Uterus (tissue), 3 donors: ENCODE measurements at regions not wholly inside any gene's neighbourhood (a gene's known extent, or its start where the extent isn't known, plus 50 kb on each side); places are given as distances from the start of the nearest gene placed in this dataset.

ENCODE experiments used
- DNase-seq, 2 donors: peaks; one replicate each; pipeline ENCODE4 v3.0.0-alpha.2; 2019 to 2020
- H3K27ac ChIP-seq, 2 donors: fragments of 200-600 bp; sonication (generic); 1 replicate in 1 of 2; 2 replicates in 1 of 2; pipeline ENCODE4 v1.5.1; 2016 to 2018
- H3K27me3 ChIP-seq, 2 donors: fragments of 200-600 bp; sonication (generic); one replicate each; pipeline ENCODE4 v1.5.1; 2018 to 2019; ENCODE audit warnings: control low read depth in 1 of 2
- H3K36me3 ChIP-seq, 2 donors: fragments of 200-600 bp; sonication (generic); one replicate each; pipeline ENCODE4 v1.5.1; 2019; ENCODE audit warnings: control low read depth in 1 of 2
- H3K4me1 ChIP-seq, 2 donors: fragments of 200-600 bp; sonication (generic); one replicate each; pipeline ENCODE4 v1.5.1; 2018 to 2019; ENCODE audit warnings: control low read depth in 1 of 2
- H3K4me3 ChIP-seq, 2 donors: fragments of 200-600 bp; sonication (generic); 1 replicate in 1 of 2; 2 replicates in 1 of 2; pipeline ENCODE4 v1.5.1; 2018 to 2019; ENCODE audit warnings: mild to moderate bottlenecking in 1 of 2
- H3K9me3 ChIP-seq, 2 donors: fragments of 200-600 bp; sonication (generic); one replicate each; pipeline ENCODE4 v1.5.1; 2019; ENCODE audit warnings: control low read depth in 1 of 2
- POLR2A ChIP-seq, 2 donors: fragments of 450-650 bp; IDR thresholded peaks; one replicate each; pipeline ENCODE4 v1.6.1; 2016; ENCODE audit warnings: antibody characterized with exemption in 2 of 2, mild to moderate bottlenecking in 1 of 2, moderate library complexity in 1 of 2
- intact Hi-C: fragments of 100-400 bp; cut with DNase I; formaldehyde crosslinking; loops from one replicate; pipeline ENCODE4 v1.15.1; 2023; ENCODE audit warnings: low total_unique reads
- TF ChIP-seq, protein P1 (sequence below), 4 experiments: fragments of 200-600 bp in 2 of 4; fragments of 450-650 bp in 2 of 4; sonication (generic) in 2 of 4; IDR thresholded peaks; one replicate each; pipeline ENCODE4 v1.5.1; 2016 to 2019; ENCODE audit warnings: antibody characterized with exemption in 4 of 4, mild to moderate bottlenecking in 2 of 4, moderate library complexity in 1 of 4
- donor health status: DM: yes; HTN: yes; CAD: no.

DNA sequence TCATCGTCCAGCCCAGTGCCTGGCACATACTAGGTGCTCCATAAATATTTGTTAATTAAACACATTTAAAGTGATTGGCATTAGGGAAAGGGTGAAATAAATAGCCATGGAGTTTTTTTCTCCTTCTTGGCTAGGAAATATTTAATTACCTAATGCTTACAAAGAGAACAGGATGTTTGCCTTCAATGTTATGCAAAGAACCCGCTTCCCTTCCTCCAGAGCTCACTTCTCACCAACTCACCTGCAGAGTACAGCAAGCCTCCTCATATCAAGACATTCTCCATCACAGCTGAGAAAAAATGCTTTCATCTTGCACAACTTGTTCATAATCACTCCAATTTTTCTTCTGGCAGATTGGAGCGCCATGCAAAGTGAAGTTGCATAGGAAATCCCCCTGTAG, 161.7 kb upstream of the STK32A start:
- H3K9me3 ChIP-seq = no peaks in the 10 kb centered on the region
- H3K27me3 ChIP-seq = no peaks in the 10 kb centered on the region
- DNase-seq = no peak
- TF ChIP-seq, protein P1, sequence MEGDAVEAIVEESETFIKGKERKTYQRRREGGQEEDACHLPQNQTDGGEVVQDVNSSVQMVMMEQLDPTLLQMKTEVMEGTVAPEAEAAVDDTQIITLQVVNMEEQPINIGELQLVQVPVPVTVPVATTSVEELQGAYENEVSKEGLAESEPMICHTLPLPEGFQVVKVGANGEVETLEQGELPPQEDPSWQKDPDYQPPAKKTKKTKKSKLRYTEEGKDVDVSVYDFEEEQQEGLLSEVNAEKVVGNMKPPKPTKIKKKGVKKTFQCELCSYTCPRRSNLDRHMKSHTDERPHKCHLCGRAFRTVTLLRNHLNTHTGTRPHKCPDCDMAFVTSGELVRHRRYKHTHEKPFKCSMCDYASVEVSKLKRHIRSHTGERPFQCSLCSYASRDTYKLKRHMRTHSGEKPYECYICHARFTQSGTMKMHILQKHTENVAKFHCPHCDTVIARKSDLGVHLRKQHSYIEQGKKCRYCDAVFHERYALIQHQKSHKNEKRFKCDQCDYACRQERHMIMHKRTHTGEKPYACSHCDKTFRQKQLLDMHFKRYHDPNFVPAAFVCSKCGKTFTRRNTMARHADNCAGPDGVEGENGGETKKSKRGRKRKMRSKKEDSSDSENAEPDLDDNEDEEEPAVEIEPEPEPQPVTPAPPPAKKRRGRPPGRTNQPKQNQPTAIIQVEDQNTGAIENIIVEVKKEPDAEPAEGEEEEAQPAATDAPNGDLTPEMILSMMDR (IDR thresholded peaks at IDR 0.05) = no peak
- TF ChIP-seq POLR2A (IDR thresholded peaks at IDR 0.05) = no peak
- H3K4me1 ChIP-seq = no peaks in the 10 kb centered on the region
- no peak overlapping the region for H3K4me3 ChIP-seq
- intact Hi-C loops = no loop called here
- H3K36me3 ChIP-seq = no peaks in the 10 kb centered on the region
- no peak overlapping the region for H3K27ac ChIP-seq

DNA sequence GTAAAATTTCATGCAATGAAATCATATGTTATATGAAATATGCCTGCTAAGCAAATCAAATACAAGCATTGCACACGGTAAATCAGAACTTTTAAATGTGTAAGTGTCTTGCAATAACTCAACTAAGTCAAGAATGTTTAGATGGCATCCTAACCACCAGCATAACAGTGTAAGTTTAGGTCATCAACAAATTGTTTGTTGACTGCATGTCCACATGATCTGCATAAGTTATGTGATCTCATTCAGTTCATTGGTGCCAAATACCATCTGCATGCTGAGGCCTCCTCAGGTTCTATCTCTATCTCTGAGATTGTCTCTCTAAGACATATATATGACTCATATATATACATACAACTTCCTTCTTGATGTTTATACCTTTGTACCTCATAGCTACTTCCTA, 159.6 kb upstream of the STK32A start:
- no peaks in the 10 kb centered on the region for H3K27me3 ChIP-seq
- H3K4me3 ChIP-seq = no peak overlapping the region
- DNase-seq = no peak
- intact Hi-C loops = no loop called here
- H3K36me3 ChIP-seq = no peaks in the 10 kb centered on the region
- no peak overlapping the region for H3K27ac ChIP-seq
- no peak for TF ChIP-seq POLR2A (IDR thresholded peaks at IDR 0.05)
- TF ChIP-seq, protein P1 (IDR thresholded peaks at IDR 0.05) = no peak
- no peaks in the 10 kb centered on the region for H3K4me1 ChIP-seq
- H3K9me3 ChIP-seq = no peaks in the 10 kb centered on the region

DNA sequence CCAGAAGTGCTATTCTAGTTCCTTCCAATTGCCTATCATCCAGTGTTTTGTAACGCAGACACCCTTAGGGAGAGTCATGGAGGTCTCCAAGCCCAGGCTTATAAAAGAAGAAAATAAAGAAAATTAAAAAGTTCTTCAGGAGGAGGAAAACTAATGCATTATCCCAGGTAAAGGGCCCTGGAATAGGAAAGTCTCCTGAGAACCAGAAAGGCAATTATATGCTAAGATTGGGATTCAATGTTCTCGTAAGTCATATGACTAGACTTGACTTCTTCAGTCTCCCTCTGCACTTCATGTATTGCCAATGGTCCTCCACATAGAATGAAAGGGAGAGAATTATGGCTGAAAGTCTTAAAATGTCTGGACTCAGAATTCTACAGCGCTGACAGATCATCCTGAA, 154.4 kb upstream of the STK32A start:
- Histone ChIP-seq H3K27me3 (no peaks in the 10 kb centered on the region), H3K9me3 (no peaks in the 10 kb centered on the region), H3K4me3 (no peak overlapping the region), H3K36me3 (no peaks in the 10 kb centered on the region), H3K4me1 (no peaks in the 10 kb centered on the region), H3K27ac (no peak overlapping the region)
- intact Hi-C loops = no loop called here
- no peak for TF ChIP-seq POLR2A (IDR thresholded peaks at IDR 0.05)
- TF ChIP-seq, protein P1 (IDR thresholded peaks at IDR 0.05) = no peak
- DNase-seq = no peak

DNA sequence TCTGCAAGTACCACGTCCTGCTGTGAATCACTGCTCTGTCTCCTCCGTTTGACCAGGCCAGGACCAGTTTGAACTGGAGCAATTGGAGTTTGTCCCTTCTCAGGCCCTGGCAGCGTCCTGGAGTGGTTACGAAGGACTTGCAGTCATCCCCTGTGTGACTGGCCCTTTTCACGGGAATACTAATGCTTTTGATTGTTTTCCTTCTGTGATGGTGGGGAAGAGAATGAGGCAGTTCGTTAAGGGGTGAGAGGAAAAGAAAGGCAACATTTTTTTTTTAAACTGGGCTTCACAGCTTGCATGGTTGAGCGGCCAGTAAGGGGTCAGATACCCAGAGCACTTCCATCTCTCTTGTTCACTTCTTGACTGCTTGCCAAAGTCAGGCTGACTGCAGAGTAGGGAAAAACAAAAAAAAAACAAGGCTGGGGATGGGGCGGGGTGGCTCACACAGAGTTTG, 153.5 kb upstream of the STK32A start:
- Histone ChIP-seq H3K4me1 (no peaks in the 10 kb centered on the region), H3K9me3 (no peaks in the 10 kb centered on the region), H3K4me3 (no peak overlapping the region), H3K36me3 (no peaks in the 10 kb centered on the region), H3K27me3 (no peaks in the 10 kb centered on the region), H3K27ac (no peak overlapping the region)
- no peak for DNase-seq
- no peak for TF ChIP-seq POLR2A (IDR thresholded peaks at IDR 0.05)
- TF ChIP-seq, protein P1 (IDR thresholded peaks at IDR 0.05) = no peak
- intact Hi-C loops = no loop called here

DNA sequence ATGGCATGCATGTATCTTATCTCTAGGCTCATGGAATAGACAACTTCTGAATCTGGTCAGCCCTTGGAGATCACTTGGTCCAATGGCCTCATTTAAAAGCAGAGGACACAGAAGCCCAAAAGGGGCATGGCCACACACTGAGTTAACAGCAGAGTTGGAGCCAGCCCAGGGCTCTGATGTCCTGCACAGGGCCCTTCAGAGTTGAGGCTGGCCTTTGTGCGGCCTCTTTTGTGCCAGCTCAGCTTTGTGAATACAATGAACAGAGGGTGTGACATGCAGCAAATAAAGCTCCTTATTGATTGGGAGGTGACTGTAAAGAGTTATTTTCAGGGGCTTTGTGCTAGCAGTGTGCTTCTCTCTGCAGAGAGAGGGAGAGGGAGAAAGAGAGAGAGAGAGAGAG, 150.1 kb upstream of the STK32A start:
- intact Hi-C loops = no loop called here
- TF ChIP-seq, protein P1 (IDR thresholded peaks at IDR 0.05) = no peak
- TF ChIP-seq POLR2A (IDR thresholded peaks at IDR 0.05) = no peak
- DNase-seq = no peak
- H3K4me1 ChIP-seq = no peaks in the 10 kb centered on the region
- H3K4me3 ChIP-seq = no peak overlapping the region
- H3K27ac ChIP-seq = no peak overlapping the region
- no peaks in the 10 kb centered on the region for H3K9me3 ChIP-seq
- H3K27me3 ChIP-seq = no peaks in the 10 kb centered on the region
- H3K36me3 ChIP-seq = no peaks in the 10 kb centered on the region
